ENCODE measurements at regions not wholly inside any gene's neighbourhood (a gene's known extent, or its start where the extent isn't known, plus 50 kb on each side); places are given as distances from the start of the nearest gene placed in this dataset.

DNA sequence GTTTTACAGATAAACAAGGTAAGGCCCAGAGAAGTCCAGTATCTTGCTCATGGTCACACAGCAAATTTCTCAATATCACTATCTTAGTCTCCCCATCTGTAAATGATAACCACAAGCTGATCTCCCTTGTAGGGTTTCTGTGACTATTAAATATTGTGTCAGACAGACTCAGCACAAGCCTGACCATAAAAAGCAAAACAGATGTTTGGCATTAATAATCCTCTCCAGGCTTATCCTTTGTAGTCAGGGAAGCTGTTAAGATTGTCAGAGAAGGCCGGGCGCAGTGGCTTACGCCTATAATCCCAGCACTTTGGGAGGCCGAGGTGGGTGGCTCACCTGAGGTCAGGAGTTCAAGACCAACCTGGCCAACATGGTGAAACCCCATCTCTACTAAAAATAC, 173.2 kb upstream of the PRICKLE2 start:
- in situ Hi-C loops (cut with MboI; ENCODE audit: low pct_unique_long_range_greater_than_20kb, low sequenced_read_pairs, unreplicated experiment), result loop anchor here (25.0 kb wide), 1 partner anchor 361 kb away; no protein-coding TSS in a partner anchor
- DNase-seq (ENCODE audit: low spot score), result no peak
- TF ChIP-seq, protein P1, sequence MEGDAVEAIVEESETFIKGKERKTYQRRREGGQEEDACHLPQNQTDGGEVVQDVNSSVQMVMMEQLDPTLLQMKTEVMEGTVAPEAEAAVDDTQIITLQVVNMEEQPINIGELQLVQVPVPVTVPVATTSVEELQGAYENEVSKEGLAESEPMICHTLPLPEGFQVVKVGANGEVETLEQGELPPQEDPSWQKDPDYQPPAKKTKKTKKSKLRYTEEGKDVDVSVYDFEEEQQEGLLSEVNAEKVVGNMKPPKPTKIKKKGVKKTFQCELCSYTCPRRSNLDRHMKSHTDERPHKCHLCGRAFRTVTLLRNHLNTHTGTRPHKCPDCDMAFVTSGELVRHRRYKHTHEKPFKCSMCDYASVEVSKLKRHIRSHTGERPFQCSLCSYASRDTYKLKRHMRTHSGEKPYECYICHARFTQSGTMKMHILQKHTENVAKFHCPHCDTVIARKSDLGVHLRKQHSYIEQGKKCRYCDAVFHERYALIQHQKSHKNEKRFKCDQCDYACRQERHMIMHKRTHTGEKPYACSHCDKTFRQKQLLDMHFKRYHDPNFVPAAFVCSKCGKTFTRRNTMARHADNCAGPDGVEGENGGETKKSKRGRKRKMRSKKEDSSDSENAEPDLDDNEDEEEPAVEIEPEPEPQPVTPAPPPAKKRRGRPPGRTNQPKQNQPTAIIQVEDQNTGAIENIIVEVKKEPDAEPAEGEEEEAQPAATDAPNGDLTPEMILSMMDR (IDR thresholded peaks at IDR 0.05; ENCODE audit: extremely low read depth, insufficient read depth, missing control alignments), result no peak

DNA sequence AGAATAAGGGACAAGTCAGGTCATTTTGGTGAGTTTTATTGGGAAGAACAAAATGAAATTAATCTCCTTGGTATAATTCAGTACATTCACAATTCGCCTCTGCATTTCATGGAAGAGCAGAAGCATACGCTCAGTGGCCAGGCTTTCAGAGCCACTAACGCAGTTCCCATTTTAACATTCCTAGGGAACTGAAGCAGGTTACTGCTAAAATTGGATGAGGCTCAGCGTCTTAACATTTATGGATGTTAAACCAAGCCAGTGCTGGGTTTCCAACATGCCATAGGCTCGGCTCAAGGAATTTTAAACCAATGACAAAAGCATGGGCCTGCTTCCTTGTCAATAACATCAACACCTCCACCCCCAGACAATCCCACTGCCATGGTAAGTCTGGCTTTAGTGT, 172.7 kb upstream of the PRICKLE2 start:
- in situ Hi-C loops (cut with MboI; ENCODE audit: low pct_unique_long_range_greater_than_20kb, low sequenced_read_pairs, unreplicated experiment), result loop anchor here (25.0 kb wide), 1 partner anchor 361 kb away; no protein-coding TSS in a partner anchor
- DNase-seq (ENCODE audit: low spot score), result no peak
- TF ChIP-seq, protein P1 (IDR thresholded peaks at IDR 0.05; ENCODE audit: extremely low read depth, insufficient read depth, missing control alignments), result no peak

DNA sequence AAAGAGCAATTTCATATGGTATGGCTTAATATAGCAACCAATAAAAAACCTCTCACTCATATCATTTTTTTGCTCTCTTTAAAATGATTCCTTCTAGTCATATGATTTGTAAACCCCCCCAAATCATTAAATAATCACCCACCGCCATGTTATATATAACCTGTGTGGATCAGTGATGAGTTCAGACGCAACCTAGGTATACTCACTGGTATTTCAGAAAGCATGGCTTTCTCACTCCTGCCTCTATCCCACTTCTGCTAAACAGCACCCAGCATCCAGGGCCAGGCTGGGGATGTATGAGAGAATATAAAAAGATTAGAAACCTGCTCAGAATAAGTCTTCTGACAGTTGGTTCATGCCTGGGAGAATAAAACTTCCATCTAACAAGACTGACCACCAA, 172.3 kb upstream of the PRICKLE2 start:
- no peak for DNase-seq (ENCODE audit: low spot score)
- in situ Hi-C loops (cut with MboI; ENCODE audit: low pct_unique_long_range_greater_than_20kb, low sequenced_read_pairs, unreplicated experiment), result loop anchor here (25.0 kb wide), 1 partner anchor 360 kb away; no protein-coding TSS in a partner anchor
- TF ChIP-seq, protein P1 (IDR thresholded peaks at IDR 0.05; ENCODE audit: extremely low read depth, insufficient read depth, missing control alignments), result no peak

DNA sequence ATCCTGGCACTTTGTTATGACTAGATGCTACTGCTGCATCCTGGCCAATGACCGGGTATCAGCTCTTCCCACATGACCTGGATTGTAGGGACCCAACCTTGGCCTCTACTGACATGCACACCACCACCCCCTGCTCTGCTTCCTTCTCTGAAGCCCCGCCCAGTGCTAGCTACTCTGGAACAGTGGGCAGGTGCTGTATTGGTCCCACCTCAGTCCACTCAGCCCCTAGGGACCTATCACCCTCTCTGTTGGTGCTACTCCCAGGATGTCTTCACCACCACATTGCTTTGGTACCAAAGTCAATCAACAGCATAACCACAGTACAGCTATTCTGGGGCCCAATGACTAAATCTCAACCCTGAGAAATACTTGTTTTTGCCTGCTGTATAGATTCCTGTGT, 170.2 kb upstream of the PRICKLE2 start:
- TF ChIP-seq, protein P1 (IDR thresholded peaks at IDR 0.05; ENCODE audit: extremely low read depth, insufficient read depth, missing control alignments), result no peak
- no peak for DNase-seq (ENCODE audit: low spot score)
- in situ Hi-C loops (cut with MboI; ENCODE audit: low pct_unique_long_range_greater_than_20kb, low sequenced_read_pairs, unreplicated experiment), result loop anchor here (25.0 kb wide), 1 partner anchor 358 kb away; no protein-coding TSS in a partner anchor

DNA sequence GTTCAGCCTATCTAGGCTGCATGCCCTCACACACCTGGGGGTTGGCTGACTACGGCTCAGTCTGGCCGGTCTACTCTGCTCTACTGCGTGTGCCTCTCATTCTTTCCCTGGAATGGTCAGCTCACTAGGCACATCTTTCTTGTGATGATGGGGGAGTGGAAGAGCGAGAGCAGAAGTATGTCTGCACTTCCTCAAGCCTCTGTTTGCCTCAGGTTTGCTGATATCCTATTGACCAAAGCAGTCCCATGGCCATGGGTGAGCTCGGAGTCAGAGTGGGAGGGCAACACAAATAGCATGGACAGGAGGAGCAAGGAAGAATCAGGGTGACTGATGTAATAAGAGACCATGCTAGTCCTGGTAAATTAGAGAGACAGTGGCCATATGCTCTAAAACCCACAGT, 167.9 kb upstream of the PRICKLE2 start:
- no peak for DNase-seq (ENCODE audit: low spot score)
- TF ChIP-seq, protein P1 (IDR thresholded peaks at IDR 0.05; ENCODE audit: extremely low read depth, insufficient read depth, missing control alignments), result no peak
- in situ Hi-C loops (cut with MboI; ENCODE audit: low pct_unique_long_range_greater_than_20kb, low sequenced_read_pairs, unreplicated experiment), result loop anchor here (25.0 kb wide), 1 partner anchor 356 kb away; no protein-coding TSS in a partner anchor

DNA sequence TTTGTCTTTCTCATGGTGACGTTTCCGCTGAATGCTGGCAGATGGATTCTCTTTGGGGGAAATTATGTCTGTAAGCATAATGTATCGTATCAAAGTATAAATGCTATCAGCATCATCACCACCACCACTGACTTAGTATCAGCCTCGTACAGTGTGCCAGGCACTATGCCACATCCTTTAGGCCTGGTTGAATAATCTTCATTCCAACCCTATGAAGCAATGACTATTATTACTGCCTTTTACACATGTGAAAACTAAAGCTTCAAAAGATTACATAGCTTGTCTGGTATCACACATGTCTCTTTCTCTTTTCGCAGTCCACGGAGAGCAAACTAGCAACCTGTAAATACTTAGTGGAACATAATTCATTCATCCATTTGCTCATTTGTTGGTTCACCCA, 166.7 kb upstream of the PRICKLE2 start:
- in situ Hi-C loops (cut with MboI; ENCODE audit: low pct_unique_long_range_greater_than_20kb, low sequenced_read_pairs, unreplicated experiment), result loop anchor here (25.0 kb wide), 1 partner anchor 355 kb away; no protein-coding TSS in a partner anchor
- no peak for DNase-seq (ENCODE audit: low spot score)
- TF ChIP-seq, protein P1 (IDR thresholded peaks at IDR 0.05; ENCODE audit: extremely low read depth, insufficient read depth, missing control alignments), result no peak
